ENCODE measurements at regions not wholly inside any gene's neighbourhood (a gene's known extent, or its start where the extent isn't known, plus 50 kb on each side); places are given as distances from the start of the nearest gene placed in this dataset.

GRCh38 chr12:98372340-98373024 lies 142.9 kb upstream of the TMPO start:
- TF ChIP-seq CTCF (optimal IDR thresholded peaks at IDR 0.05 in 1 of 3, IDR thresholded peaks at IDR 0.05 in 1 of 3, conservative IDR thresholded peaks at IDR 0.05 in 1 of 3; ENCODE audit: extremely low read depth in 1 of 3, insufficient read depth in 2 of 3, low read length in 3 of 3) (no peak), EZH2 (IDR thresholded peaks at IDR 0.05; ENCODE audit: low read length) (no peak)

Data from keratinocyte (primary cell).